ENCODE measurements at regions not wholly inside any gene's neighbourhood (a gene's known extent, or its start where the extent isn't known, plus 50 kb on each side); places are given as distances from the start of the nearest gene placed in this dataset.
"Not testable (repeated sequence)": the region's sequence is repeated elsewhere in the genome, so short reads cannot be mapped to it uniquely, and the experiment has no call there.

- no peak for DNase-seq
These were observed 805.5 kb upstream of the KIF2B start for GRCh38 chr17:53017227-53017626.

- no peak for DNase-seq
These were observed 806.6 kb upstream of the KIF2B start for GRCh38 chr17:53016085-53016484.

- DNase-seq: no peak
These were observed 810.4 kb upstream of the KIF2B start for GRCh38 chr17:53012364-53012763.

GRCh38 chr17:53006006-53006405 lies 816.7 kb upstream of the KIF2B start:
- DNase-seq: no peak

DNA sequence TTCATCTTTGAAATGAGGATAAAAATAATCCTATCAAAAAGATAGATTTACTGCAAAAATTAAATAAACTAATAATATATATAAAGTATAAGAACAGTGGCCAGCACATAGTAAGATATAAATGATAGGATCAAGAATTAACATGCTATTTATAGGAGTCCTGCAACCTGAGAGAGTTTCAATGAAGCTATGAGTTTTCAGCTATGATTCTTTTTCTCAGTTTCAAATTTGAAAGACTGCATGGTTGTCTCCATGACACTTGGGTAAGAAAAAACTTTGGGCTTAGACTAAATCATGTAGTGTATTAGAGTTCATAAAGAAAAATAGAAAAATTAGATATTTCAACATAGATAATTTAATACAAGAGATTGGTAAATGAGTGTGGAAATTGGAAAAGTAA lies 817.8 kb upstream of the KIF2B start:
- DNase-seq: no peak

DNA sequence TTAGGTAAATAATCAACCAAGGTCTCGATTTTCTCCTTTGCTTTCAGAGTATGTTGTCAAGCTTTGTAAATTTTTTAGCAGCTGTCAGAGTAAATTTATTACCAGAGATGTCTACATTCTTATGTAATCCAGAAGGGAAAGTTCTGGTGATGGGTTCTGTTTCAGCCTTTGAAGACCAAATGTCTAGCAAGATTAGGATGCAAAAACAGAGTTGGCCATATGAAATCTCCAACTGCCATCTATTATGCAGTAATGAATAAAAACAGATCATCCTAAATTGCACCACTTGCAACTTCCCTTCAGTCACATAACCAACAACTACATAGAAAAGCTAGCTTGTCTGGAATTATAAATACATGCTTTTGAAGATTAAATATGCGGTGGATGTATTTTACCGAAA lies 826.8 kb upstream of the KIF2B start:
- DNase-seq: no peak

GRCh38 chr17:52995147-52995546 lies 827.6 kb upstream of the KIF2B start:
- DNase-seq: no peak

GRCh38 chr17:52986056-52986662 lies 827.6 kb upstream of the CA10 start:
- DNase-seq: no peak

DNA sequence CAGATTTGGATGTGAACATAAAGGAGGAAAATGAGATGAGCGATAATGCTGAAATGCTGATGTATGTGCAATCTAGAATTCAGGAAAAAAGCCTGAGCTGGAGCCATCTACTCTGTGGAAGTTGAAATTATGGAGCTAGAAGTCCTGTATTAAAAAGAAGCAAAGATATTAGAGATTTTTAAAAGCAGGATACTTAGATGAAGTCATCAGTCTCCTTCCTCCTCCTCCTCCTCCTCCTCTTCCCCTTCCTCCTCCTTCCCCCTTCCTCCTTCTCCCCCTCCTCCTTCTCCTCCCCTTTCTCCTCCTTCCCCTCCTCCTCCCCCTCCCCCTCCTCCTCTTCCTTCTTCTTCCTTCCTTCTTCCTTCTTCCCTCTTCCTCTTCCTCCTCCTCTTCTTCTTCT lies 823.8 kb upstream of the CA10 start:
- no peak for DNase-seq

GRCh38 chr17:52979921-52980320 lies 821.4 kb upstream of the CA10 start:
- no peak for DNase-seq

GRCh38 chr17:52965856-52966255 lies 807.3 kb upstream of the CA10 start:
- DNase-seq: no peak

DNA sequence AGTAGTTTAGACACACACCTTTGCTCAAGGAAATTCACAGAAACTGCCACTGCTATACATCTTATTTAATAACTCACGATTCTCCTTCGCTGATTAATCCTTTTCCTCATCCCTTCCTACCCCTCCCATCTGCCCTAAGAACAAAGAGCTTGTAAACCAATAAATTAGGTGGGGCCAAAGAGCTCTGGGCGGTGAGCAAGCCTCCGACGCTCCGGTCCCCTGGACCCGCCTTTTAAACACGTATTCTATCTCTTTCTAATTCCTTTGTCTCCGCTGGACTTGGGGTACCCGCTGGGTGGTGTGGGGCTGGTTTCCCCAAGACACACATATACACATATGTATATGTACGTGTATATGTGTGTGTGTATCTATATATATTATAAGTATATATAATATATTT lies 803.2 kb upstream of the CA10 start:
- not testable (repeated sequence) for DNase-seq

DNA sequence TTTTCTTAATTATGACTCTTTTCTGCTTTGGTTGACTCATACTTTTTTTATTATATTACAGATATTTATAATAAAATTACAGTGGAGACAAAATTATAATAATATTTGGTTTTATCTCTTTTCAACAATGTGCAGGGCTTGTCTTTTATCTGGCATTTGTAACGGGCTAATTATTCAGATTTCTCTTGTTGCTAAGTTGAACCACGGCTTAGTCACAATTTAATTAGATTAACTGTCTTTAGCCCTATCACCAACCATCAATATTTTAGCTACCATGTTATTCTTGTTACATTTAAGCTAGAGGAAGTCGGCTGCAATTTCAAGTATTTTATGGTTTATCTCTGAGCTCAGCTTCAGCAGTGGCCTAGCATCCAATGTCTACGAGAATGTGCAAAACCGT lies 798.9 kb upstream of the CA10 start:
- DNase-seq: no peak

- DNase-seq: no peak
These were observed 788.9 kb upstream of the CA10 start for GRCh38 chr17:52947418-52947817.

DNA sequence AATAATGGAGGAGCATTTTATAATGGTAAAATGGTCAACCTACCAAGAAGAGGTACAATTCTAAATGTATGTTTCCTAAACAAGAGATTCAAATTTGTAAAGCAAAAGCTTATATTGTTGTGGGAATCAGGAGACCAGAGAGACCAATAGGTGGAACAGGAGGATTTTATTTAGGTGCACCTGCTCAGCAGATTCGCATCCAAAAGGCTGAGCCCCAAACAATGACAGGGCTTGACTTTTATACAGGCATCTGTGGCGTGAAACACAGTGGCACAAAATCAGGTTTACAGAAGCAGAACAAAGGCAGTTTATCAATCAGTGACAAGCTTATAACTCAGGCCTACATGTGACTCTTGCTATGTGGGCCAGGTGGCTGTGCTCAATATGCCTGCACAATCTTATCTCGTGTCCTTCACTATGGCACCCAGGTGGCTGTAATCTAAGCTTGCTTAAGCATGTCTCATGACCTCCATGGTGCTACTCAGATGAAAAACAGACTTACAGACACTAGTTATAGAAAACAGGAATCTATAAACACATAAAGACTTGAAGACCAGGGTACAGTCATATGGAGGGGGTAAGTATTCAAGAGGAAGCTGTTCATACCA lies 780.2 kb upstream of the CA10 start:
- DNase-seq: no peak

- no peak for DNase-seq
These were observed 772.1 kb upstream of the CA10 start for GRCh38 chr17:52930581-52930980.

GRCh38 chr17:52930145-52930544 lies 771.6 kb upstream of the CA10 start:
- no peak for DNase-seq

DNA sequence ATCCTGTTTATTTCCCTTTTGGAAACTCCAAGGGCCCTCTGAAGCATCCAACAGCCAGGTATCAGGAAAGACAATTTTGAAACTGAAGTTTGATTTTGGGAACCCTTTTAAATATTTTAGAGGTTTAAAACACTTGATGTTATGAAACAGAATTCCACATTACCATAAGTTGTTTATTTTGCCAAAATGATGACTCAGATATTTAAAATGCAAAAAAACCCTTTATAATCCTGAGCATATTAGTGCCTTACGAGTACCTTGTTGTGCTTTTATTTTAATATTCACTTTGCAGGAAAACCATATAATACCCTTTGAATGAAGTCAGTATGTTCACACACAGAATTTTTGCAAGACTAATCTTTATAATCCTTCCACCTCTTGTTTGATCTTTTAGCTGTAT lies 765.1 kb upstream of the CA10 start:
- no peak for DNase-seq

GRCh38 chr17:52899235-52899634 lies 740.7 kb upstream of the CA10 start:
- DNase-seq: no peak

GRCh38 chr17:52895272-52895671 lies 736.8 kb upstream of the CA10 start:
- DNase-seq: no peak

GRCh38 chr17:52892334-52892733 lies 733.8 kb upstream of the CA10 start:
- DNase-seq: no peak

DNA sequence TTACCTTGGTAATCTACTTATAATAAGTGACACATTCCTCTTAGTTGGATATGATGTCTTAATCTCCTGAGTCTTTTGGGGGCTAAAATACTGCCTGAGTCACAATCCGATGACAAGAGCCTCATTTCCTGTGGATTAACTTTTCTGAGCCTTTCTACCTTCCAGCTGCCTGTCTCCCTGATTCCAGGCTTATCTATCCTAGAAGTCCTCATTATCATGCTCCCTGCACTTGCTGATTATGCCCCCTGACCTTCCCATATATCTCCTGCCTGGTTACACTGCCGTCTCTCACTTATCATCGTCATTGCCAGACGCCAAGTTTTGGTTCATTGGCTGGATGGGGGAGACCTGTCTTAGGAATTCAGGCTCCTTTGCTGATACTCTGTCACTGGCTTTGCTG lies 727.4 kb upstream of the CA10 start:
- no peak for DNase-seq

DNA sequence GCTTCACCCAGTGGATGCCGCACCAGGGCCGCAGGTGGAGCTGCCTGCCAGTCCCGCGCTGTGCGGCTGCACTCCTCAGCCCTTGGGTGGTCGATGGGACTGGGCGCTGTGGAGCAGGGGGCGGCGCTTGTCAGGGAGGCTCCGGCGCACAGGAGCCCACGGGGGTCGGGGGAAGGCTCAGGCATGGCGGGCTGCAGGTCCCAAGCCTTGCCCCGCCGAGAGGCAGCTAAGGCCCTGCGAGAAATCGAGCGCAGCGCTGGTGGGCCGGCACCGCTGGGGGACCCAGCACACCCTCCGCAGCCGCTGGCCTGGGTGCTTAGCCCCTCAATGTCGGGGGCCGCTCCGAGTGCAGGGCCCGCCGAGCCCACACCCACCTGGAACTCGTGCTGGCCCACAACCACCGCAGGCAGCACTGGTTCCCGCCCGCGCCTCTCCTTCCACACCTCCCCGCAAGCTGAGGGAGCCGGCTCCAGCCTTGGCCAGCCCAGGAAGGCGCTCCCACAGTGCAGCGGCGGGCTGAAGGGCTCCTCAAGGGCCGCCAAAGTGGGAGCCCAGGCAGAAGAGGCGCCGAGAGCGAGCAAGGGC lies 725.5 kb upstream of the CA10 start:
- DNase-seq: not testable (repeated sequence)

DNA sequence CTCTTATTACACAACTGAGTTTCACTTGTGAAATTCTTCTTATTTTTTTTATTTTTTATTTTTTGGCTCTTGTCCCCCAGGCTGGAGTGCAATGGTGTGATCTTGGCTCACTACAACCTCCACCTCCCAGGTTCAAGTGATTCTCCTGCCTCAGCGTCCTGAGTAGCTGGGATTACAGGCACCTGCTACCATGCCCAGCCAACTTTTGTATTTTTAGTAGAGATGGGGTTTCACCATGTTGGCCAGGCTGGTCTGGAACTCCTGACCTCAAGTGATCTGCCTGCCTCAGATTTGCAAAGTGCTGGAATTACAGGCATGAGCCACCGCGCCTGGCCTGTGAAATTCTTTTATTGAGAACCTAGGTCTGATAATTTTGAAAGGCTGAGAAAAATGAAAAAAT lies 688.3 kb upstream of the CA10 start:
- DNase-seq: not testable (repeated sequence)

DNA sequence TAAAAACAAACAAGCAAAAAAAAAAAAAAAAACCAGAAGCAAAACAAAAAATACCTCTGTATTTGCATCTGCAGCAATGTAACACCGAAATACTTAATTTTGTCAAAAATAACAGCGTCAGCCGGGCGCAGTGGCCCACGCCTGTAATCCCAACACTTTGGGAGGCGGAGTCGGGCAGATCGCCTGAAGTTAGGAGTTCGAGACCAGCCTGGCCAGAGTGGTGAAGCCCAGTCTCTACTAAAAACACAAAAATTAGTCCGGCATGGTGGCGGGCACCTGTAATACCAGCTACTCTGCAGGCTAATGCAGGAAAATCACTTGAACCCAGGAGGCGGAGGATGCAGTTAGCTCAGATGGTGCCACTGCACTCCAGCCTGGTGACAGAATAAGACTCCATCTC lies 683.5 kb upstream of the CA10 start:
- DNase-seq: no peak

Measured in CD4-positive, alpha-beta T cell treated with Interleukin-1 beta for 1 hour (primary cell).